Mesenchymal stem cell (in vitro differentiated cells and primary cell): ENCODE measurements at regions not wholly inside any gene's neighbourhood (a gene's known extent, or its start where the extent isn't known, plus 50 kb on each side); places are given as distances from the start of the nearest gene placed in this dataset.

ENCODE experiments used
- DNase-seq: peaks from one replicate; pipeline ENCODE4 v3.0.0-alpha.2; 2013
- H2AFZ ChIP-seq: one replicate; pipeline ENCODE4 v1.6.1; 2013; ENCODE audit warnings: low read depth, mild to moderate bottlenecking, control low read depth, inconsistent platforms, low read length, moderate library complexity
- H2AK5ac ChIP-seq: 2 replicates; pipeline ENCODE4 v1.6.1; 2013; ENCODE audit warnings: low read length, moderate library complexity, mild to moderate bottlenecking, inconsistent platforms; ENCODE audit not compliant: severe bottlenecking
- H2BK120ac ChIP-seq: one replicate; pipeline ENCODE4 v1.6.1; 2013; ENCODE audit warnings: low read depth, mild to moderate bottlenecking, inconsistent platforms, low read length, moderate library complexity
- H2BK12ac ChIP-seq, 2 experiments: one replicate each; pipeline ENCODE4 v1.6.1; 2013; ENCODE audit warnings: inconsistent platforms in 2 of 2, low read length in 2 of 2, mild to moderate bottlenecking in 2 of 2, moderate library complexity in 2 of 2, control low read depth in 1 of 2
- H2BK15ac ChIP-seq: one replicate; pipeline ENCODE4 v1.6.1; 2013; ENCODE audit warnings: mild to moderate bottlenecking, low read depth, inconsistent platforms; ENCODE audit not compliant: poor library complexity, severe bottlenecking
- H2BK5ac ChIP-seq: 2 replicates; pipeline ENCODE4 v1.6.1; 2013; ENCODE audit warnings: low read depth, mild to moderate bottlenecking, low read length, control low read depth, inconsistent platforms; ENCODE audit not compliant: poor library complexity, severe bottlenecking
- H3K14ac ChIP-seq, 2 experiments: one replicate each; pipeline ENCODE4 v1.6.1; 2013; ENCODE audit warnings: inconsistent platforms in 2 of 2, low read length in 2 of 2, control low read depth in 1 of 2, mild to moderate bottlenecking in 1 of 2, moderate library complexity in 1 of 2
- H3K18ac ChIP-seq, 2 experiments: one replicate each; pipeline ENCODE4 v1.6.1; 2013; ENCODE audit warnings: inconsistent platforms in 2 of 2, low read length in 2 of 2, control low read depth in 1 of 2, low read depth in 1 of 2, mild to moderate bottlenecking in 1 of 2
- H3K23ac ChIP-seq, 2 experiments: one replicate each; pipeline ENCODE4 v1.6.1; 2013; ENCODE audit warnings: inconsistent platforms in 2 of 2, low read length in 2 of 2, mild to moderate bottlenecking in 2 of 2, moderate library complexity in 2 of 2, control low read depth in 1 of 2
- H3K27ac ChIP-seq: 2 replicates; pipeline ENCODE4 v1.5.1; 2013; ENCODE audit warnings: mild to moderate bottlenecking, moderate library complexity, low read length, control low read depth, inconsistent platforms; ENCODE audit not compliant: poor library complexity, severe bottlenecking
- H3K27me3 ChIP-seq, 2 experiments: 2 replicates each; pipeline versions ENCODE4 v1.6.1 to v1.7.0; 2013; ENCODE audit warnings: low read length in 2 of 2, mild to moderate bottlenecking in 2 of 2, moderate library complexity in 2 of 2, control low read depth in 1 of 2, inconsistent platforms in 1 of 2; ENCODE audit not compliant: control insufficient read depth in 1 of 2, insufficient read depth in 1 of 2
- H3K36me3 ChIP-seq, 2 experiments: 2 replicates each; pipeline versions ENCODE4 v1.6.1 to v1.7.0; 2013; ENCODE audit warnings: low read length in 2 of 2, control low read depth in 1 of 2, inconsistent platforms in 1 of 2, low read depth in 1 of 2, mild to moderate bottlenecking in 1 of 2; ENCODE audit not compliant: insufficient read depth in 2 of 2, control insufficient read depth in 1 of 2
- H3K4ac ChIP-seq, 2 experiments: one replicate each; pipeline ENCODE4 v1.6.1; 2013; ENCODE audit warnings: inconsistent platforms in 2 of 2, low read length in 2 of 2, mild to moderate bottlenecking in 2 of 2, moderate library complexity in 2 of 2, control low read depth in 1 of 2, low read depth in 1 of 2
- H3K4me1 ChIP-seq: 2 replicates; pipeline ENCODE4 v1.6.1; 2013; ENCODE audit warnings: low read depth, low read length, control low read depth; ENCODE audit not compliant: control insufficient read depth, insufficient read depth
- H3K4me2 ChIP-seq: 2 replicates; pipeline ENCODE4 v1.6.1; 2013; ENCODE audit warnings: low read length, mild to moderate bottlenecking, inconsistent platforms; ENCODE audit not compliant: poor library complexity, severe bottlenecking
- H3K4me3 ChIP-seq, 2 experiments: 2 replicates each; pipeline versions ENCODE4 v1.5.1 to v1.7.0; 2013; ENCODE audit warnings: low read length in 2 of 2, mild to moderate bottlenecking in 2 of 2, control low read depth in 1 of 2, low read depth in 1 of 2; ENCODE audit not compliant: insufficient read depth in 1 of 2
- H3K79me1 ChIP-seq: replicated peaks from 2 replicates; pipeline ENCODE4 v1.6.1; 2013; ENCODE audit warnings: mild to moderate bottlenecking, control low read depth, low read length, inconsistent platforms; ENCODE audit not compliant: poor library complexity, severe bottlenecking
- H3K9ac ChIP-seq: 2 replicates; pipeline ENCODE4 v1.7.0; 2013; ENCODE audit warnings: mild to moderate bottlenecking, low read length, moderate library complexity
- H3K9me3 ChIP-seq: 2 replicates; pipeline ENCODE4 v1.7.0; 2013; ENCODE audit warnings: mild to moderate bottlenecking, low read length; ENCODE audit not compliant: control insufficient read depth
- H4K8ac ChIP-seq: one replicate; pipeline ENCODE4 v1.6.1; 2013; ENCODE audit warnings: inconsistent platforms, mild to moderate bottlenecking, low read length, moderate library complexity
- H4K91ac ChIP-seq: one replicate; pipeline ENCODE4 v1.6.1; 2013; ENCODE audit warnings: mild to moderate bottlenecking, low read length, inconsistent platforms
- WGBS: methylation state at CpG from one replicate; pipeline ENCODE4 v1.1.7; 2013; ENCODE audit warnings: mixed read lengths; 5-methylcytosine and 5-hydroxymethylcytosine counted together

- Histone ChIP-seq H2BK15ac (no peak overlapping the region), H3K79me1 (no peaks in the 10 kb centered on the region), H3K9me3 (no peaks in the 10 kb centered on the region), H4K91ac (no peak overlapping the region), H3K4me1 (peaks cover 4% of the 10 kb centered on the region), H2AK5ac (no peak overlapping the region), H3K27ac (no peak overlapping the region), H3K4me2 (no peak overlapping the region), H3K36me3 (no peaks in the 10 kb centered on the region), H2BK120ac (no peak overlapping the region), H4K8ac (no peak overlapping the region), H3K23ac (no peak overlapping the region), H3K4me3 (no peak overlapping the region), H2BK12ac (no peak overlapping the region), H3K9ac (no peak overlapping the region), H2BK5ac (no peak overlapping the region), H3K4ac (no peak overlapping the region), H3K27me3 (peaks cover 0 to 15% of the 10 kb centered on the region in 2 experiments), H3K18ac (no peak overlapping the region), H2AFZ (no peak overlapping the region), H3K14ac (no peak overlapping the region)
- peak; percentile 42 for DNase-seq
- WGBS, result 74% methylated on average over 2 of the region's 2 CpGs
Measured at GRCh38 chr20:51310216-51310615, 232.3 kb downstream of the NFATC2 start.

DNA sequence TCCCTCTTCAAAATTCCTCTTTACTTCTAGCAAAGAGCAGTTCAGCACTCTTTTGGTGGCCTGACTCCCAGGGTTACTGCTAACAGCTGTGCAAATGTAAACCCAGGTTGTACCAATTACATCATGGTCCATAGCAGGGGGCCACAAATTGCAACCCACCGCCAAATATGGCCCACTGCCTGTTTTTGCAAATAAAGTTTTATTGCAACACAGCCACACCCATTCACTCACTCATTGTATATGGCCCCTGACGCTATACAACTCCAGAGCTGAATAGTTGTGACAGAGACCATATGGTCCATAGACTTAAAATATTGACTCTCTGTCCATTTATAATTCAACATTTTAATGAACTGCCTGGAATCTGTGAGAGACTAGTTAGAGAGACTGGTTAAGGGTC is 233.4 kb downstream of the NFATC2 start:
- Histone ChIP-seq H2BK5ac (no peak overlapping the region), H4K8ac (no peak overlapping the region), H2AFZ (no peak overlapping the region), H2BK12ac (no peak overlapping the region), H3K18ac (no peak overlapping the region), H3K4me3 (no peak overlapping the region), H4K91ac (no peak overlapping the region), H2BK15ac (no peak overlapping the region), H3K27me3 (peaks cover 0 to 25% of the 10 kb centered on the region in 2 experiments), H3K4me1 (peaks cover 4% of the 10 kb centered on the region), H3K4me2 (no peak overlapping the region), H3K9me3 (no peaks in the 10 kb centered on the region), H2AK5ac (no peak overlapping the region), H3K9ac (no peak overlapping the region), H3K36me3 (no peaks in the 10 kb centered on the region), H3K27ac (no peak overlapping the region), H3K23ac (no peak overlapping the region), H3K4ac (no peak overlapping the region), H3K79me1 (no peaks in the 10 kb centered on the region), H2BK120ac (no peak overlapping the region), H3K14ac (no peak overlapping the region)
- DNase-seq, result no peak
- 64% methylated on average over 1 of the region's 2 CpGs for WGBS

- Histone ChIP-seq H3K4me1 (peaks cover 8% of the 10 kb centered on the region), H3K9me3 (no peaks in the 10 kb centered on the region), H3K27me3 (peaks cover 0 to 33% of the 10 kb centered on the region in 2 experiments), H3K79me1 (no peaks in the 10 kb centered on the region), H2BK5ac (no peak overlapping the region), H3K36me3 (no peaks in the 10 kb centered on the region), H3K18ac (no peak overlapping the region), H3K9ac (no peak overlapping the region), H3K27ac (no peak overlapping the region), H2AK5ac (no peak overlapping the region), H4K91ac (no peak overlapping the region), H2BK120ac (no peak overlapping the region), H3K14ac (no peak overlapping the region), H3K4me3 (peak overlapping the region in 1 of 2 experiments; percentile 25), H3K4me2 (no peak overlapping the region), H3K23ac (no peak overlapping the region), H2AFZ (no peak overlapping the region), H4K8ac (peak overlapping the region; percentile 63), H3K4ac (no peak overlapping the region), H2BK12ac (peak overlapping the region in 1 of 2 experiments; percentile 8), H2BK15ac (no peak overlapping the region)
- peak; percentile 71 for DNase-seq
- 31% methylated on average over 27 of the region's 29 CpGs for WGBS
Measured at GRCh38 chr20:51306521-51307358, 235.8 kb downstream of the NFATC2 start.

GRCh38 chr20:51306081-51306480 is 236.4 kb downstream of the NFATC2 start:
- H4K8ac ChIP-seq, result no peak overlapping the region
- no peak overlapping the region for H3K4me3 ChIP-seq
- H4K91ac ChIP-seq, result no peak overlapping the region
- no peak overlapping the region for H2BK120ac ChIP-seq
- H3K79me1 ChIP-seq, result no peaks in the 10 kb centered on the region
- H3K27me3 ChIP-seq, result peaks cover 0 to 33% of the 10 kb centered on the region in 2 experiments
- WGBS, result 64% methylated on average over 8 of the region's 8 CpGs
- H3K36me3 ChIP-seq, result no peaks in the 10 kb centered on the region
- no peak overlapping the region for H3K18ac ChIP-seq
- no peak overlapping the region for H2BK5ac ChIP-seq
- no peak overlapping the region for H3K27ac ChIP-seq
- H3K9me3 ChIP-seq, result no peaks in the 10 kb centered on the region
- H2BK12ac ChIP-seq, result no peak overlapping the region
- H3K14ac ChIP-seq, result no peak overlapping the region
- no peak overlapping the region for H2BK15ac ChIP-seq
- no peak overlapping the region for H2AFZ ChIP-seq
- H2AK5ac ChIP-seq, result no peak overlapping the region
- peaks cover 8% of the 10 kb centered on the region for H3K4me1 ChIP-seq
- H3K4ac ChIP-seq, result no peak overlapping the region
- no peak overlapping the region for H3K4me2 ChIP-seq
- DNase-seq, result no peak
- no peak overlapping the region for H3K23ac ChIP-seq
- no peak overlapping the region for H3K9ac ChIP-seq
